KMS-11 (cell line): ENCODE measurements at regions not wholly inside any gene's neighbourhood (a gene's known extent, or its start where the extent isn't known, plus 50 kb on each side); places are given as distances from the start of the nearest gene placed in this dataset.
A peak's percentile ranks its signal among the peaks of the same experiment; 100 is the strongest.

Source experiments
- H2AFZ ChIP-seq: fragments of 200-600 bp; sonication (generic); 2 replicates; pipeline ENCODE4 v1.6.1; 2016; ENCODE audit warnings: antibody characterized with exemption, mixed run types, low read depth
- H3K27ac ChIP-seq: fragments of 200-600 bp; sonication (generic); 2 replicates; pipeline ENCODE4 v1.6.1; 2016; ENCODE audit warnings: mild to moderate bottlenecking, mixed run types
- H3K27me3 ChIP-seq: fragments of 200-600 bp; sonication (generic); 2 replicates; pipeline ENCODE4 v1.6.1; 2017; ENCODE audit warnings: mild to moderate bottlenecking, low read depth, mixed run types, moderate library complexity; ENCODE audit not compliant: insufficient read depth
- H3K36me3 ChIP-seq: fragments of 200-600 bp; sonication (generic); 2 replicates; pipeline ENCODE4 v1.6.1; 2017; ENCODE audit warnings: mild to moderate bottlenecking, mixed run types; ENCODE audit not compliant: insufficient read depth
- H3K4me1 ChIP-seq: fragments of 200-600 bp; sonication (generic); 2 replicates; pipeline ENCODE4 v1.6.1; 2016; ENCODE audit warnings: mild to moderate bottlenecking, low read depth, mixed run types; ENCODE audit not compliant: poor library complexity, severe bottlenecking
- H3K4me2 ChIP-seq: fragments of 200-600 bp; sonication (generic); 2 replicates; pipeline ENCODE4 v1.7.0; 2016; ENCODE audit warnings: mild to moderate bottlenecking, mixed run types
- H3K4me3 ChIP-seq: fragments of 200-600 bp; sonication (generic); IDR thresholded peaks from 2 replicates; pipeline ENCODE4 v1.6.1; 2017; ENCODE audit warnings: low read depth, low read length, mixed read lengths; ENCODE audit not compliant: insufficient read depth
- H3K79me2 ChIP-seq: fragments of 200-600 bp; sonication (generic); 2 replicates; pipeline ENCODE4 v1.6.1; 2016; ENCODE audit warnings: low read depth, mixed run types; ENCODE audit not compliant: insufficient read depth
- H3K9ac ChIP-seq: fragments of 200-600 bp; sonication (generic); 2 replicates; pipeline ENCODE4 v1.6.1; 2016; ENCODE audit warnings: mild to moderate bottlenecking, mixed run types
- H4K20me1 ChIP-seq: fragments of 200-600 bp; sonication (generic); 2 replicates; pipeline ENCODE4 v1.6.1; 2016; ENCODE audit warnings: mild to moderate bottlenecking, mixed run types; ENCODE audit not compliant: insufficient read depth
- TF ChIP-seq, protein P1 (sequence below): fragments of 200-600 bp; sonication (generic); conservative IDR thresholded peaks from 2 replicates; pipeline ENCODE4 v1.6.1; 2017; ENCODE audit warnings: low read depth, mild to moderate bottlenecking, antibody characterized with exemption, low read length, moderate library complexity, mixed read lengths

GRCh38 chr12:59181196-59181777 lies 261.0 kb upstream of the LRIG3 start:
- Histone ChIP-seq H3K27ac (0 out of 2 replicates have a peak overlapping the region, but pooled peaks have one; percentile 2), H3K36me3 (no peaks in the 10 kb centered on the region), H3K79me2 (no peaks in the 10 kb centered on the region), H3K4me3 (no peak overlapping the region), H3K9ac (no peak overlapping the region), H3K4me2 (peak overlapping the region; percentile 65), H3K4me1 (peaks cover 67% of the 10 kb centered on the region), H2AFZ (no peak overlapping the region), H3K27me3 (no peaks in the 10 kb centered on the region), H4K20me1 (no peaks in the 10 kb centered on the region)
- TF ChIP-seq, protein P1, sequence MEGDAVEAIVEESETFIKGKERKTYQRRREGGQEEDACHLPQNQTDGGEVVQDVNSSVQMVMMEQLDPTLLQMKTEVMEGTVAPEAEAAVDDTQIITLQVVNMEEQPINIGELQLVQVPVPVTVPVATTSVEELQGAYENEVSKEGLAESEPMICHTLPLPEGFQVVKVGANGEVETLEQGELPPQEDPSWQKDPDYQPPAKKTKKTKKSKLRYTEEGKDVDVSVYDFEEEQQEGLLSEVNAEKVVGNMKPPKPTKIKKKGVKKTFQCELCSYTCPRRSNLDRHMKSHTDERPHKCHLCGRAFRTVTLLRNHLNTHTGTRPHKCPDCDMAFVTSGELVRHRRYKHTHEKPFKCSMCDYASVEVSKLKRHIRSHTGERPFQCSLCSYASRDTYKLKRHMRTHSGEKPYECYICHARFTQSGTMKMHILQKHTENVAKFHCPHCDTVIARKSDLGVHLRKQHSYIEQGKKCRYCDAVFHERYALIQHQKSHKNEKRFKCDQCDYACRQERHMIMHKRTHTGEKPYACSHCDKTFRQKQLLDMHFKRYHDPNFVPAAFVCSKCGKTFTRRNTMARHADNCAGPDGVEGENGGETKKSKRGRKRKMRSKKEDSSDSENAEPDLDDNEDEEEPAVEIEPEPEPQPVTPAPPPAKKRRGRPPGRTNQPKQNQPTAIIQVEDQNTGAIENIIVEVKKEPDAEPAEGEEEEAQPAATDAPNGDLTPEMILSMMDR: no peak

GRCh38 chr12:59179231-59179630 lies 258.9 kb upstream of the LRIG3 start:
- H3K27me3 ChIP-seq: no peaks in the 10 kb centered on the region
- H3K9ac ChIP-seq: no peak overlapping the region
- H3K4me3 ChIP-seq: no peak overlapping the region
- H3K4me2 ChIP-seq: no peak overlapping the region
- peaks cover 46% of the 10 kb centered on the region for H3K4me1 ChIP-seq
- TF ChIP-seq, protein P1: no peak
- no peak overlapping the region for H2AFZ ChIP-seq
- no peaks in the 10 kb centered on the region for H3K79me2 ChIP-seq
- H4K20me1 ChIP-seq: no peaks in the 10 kb centered on the region
- H3K36me3 ChIP-seq: no peaks in the 10 kb centered on the region
- H3K27ac ChIP-seq: no peak overlapping the region

GRCh38 chr12:59173695-59174094 lies 253.4 kb upstream of the LRIG3 start:
- no peak overlapping the region for H3K9ac ChIP-seq
- H3K79me2 ChIP-seq: no peaks in the 10 kb centered on the region
- H3K4me3 ChIP-seq: no peak overlapping the region
- TF ChIP-seq, protein P1: no peak
- H3K27me3 ChIP-seq: no peaks in the 10 kb centered on the region
- H3K27ac ChIP-seq: no peak overlapping the region
- H2AFZ ChIP-seq: no peak overlapping the region
- H3K36me3 ChIP-seq: no peaks in the 10 kb centered on the region
- H3K4me2 ChIP-seq: no peak overlapping the region
- no peaks in the 10 kb centered on the region for H4K20me1 ChIP-seq
- no peaks in the 10 kb centered on the region for H3K4me1 ChIP-seq

DNA sequence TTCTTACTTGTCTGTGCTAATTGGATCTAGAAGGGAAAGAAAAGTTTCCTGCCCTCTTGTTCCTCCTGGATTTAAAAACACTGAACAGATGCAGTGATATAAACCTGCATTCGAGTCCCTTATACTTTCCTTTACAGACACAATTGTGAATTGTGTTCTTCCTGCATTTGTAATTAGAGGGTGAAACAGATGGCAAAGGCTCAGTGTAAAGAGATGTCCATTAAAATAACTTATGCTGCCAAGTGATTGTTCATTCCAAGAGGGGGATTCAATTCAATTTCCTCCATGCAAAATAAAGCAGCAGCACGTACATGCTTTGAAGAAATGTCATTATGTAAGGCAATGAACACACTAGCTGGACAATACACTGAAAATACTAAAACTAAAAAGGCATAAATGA lies 248.3 kb upstream of the LRIG3 start:
- Histone ChIP-seq H3K79me2 (no peaks in the 10 kb centered on the region), H3K27me3 (no peaks in the 10 kb centered on the region), H3K9ac (no peak overlapping the region), H3K4me3 (no peak overlapping the region), H3K27ac (no peak overlapping the region), H3K4me2 (no peak overlapping the region), H2AFZ (no peak overlapping the region), H3K4me1 (no peaks in the 10 kb centered on the region), H4K20me1 (no peaks in the 10 kb centered on the region), H3K36me3 (no peaks in the 10 kb centered on the region)
- TF ChIP-seq, protein P1: no peak
